Activated CD8-positive, alpha-beta T cell treated with anti-CD3 and anti-CD28 coated beads for 36 hours (primary cell): ENCODE measurements at regions not wholly inside any gene's neighbourhood (a gene's known extent, or its start where the extent isn't known, plus 50 kb on each side); places are given as distances from the start of the nearest gene placed in this dataset.

Source experiments
- ATAC-seq: fragments of 200-7000 bp; cut with Tn5 transposase; one replicate; pipeline ENCODE4 v1.10.0; 2021; ENCODE audit warnings: mild to moderate bottlenecking, moderate library complexity
- CTCF ChIA-PET: fragments of 350-600 bp; sonication (Branson Sonifier 250); formaldehyde crosslinking; loops from one replicate; lab custom pipeline; 2021; ENCODE audit warnings: antibody characterized with exemption; lab: Charles Lee
- POLR2A ChIA-PET: fragments of 350-600 bp; sonication (Branson Sonifier 250); formaldehyde crosslinking; loops from one replicate; lab custom pipeline; 2021; ENCODE audit warnings: antibody characterized with exemption; lab: Charles Lee
- DNase-seq: peaks from one replicate; pipeline ENCODE4 v3.0.0-alpha.2; 2020
- H3K27ac Mint-ChIP-seq: one replicate; pipeline ENCODE4 v1.8.0; 2021; ENCODE audit warnings: mild to moderate bottlenecking, mixed read lengths
- H3K27me3 Mint-ChIP-seq: one replicate; pipeline ENCODE4 v1.8.0; 2021; ENCODE audit warnings: mixed read lengths
- H3K36me3 Mint-ChIP-seq: one replicate; pipeline ENCODE4 v1.8.0; 2021; ENCODE audit warnings: low read depth, mixed read lengths
- H3K4me1 Mint-ChIP-seq: one replicate; pipeline ENCODE4 v1.8.0; 2021; ENCODE audit warnings: low read depth, mixed read lengths
- H3K4me3 Mint-ChIP-seq: one replicate; pipeline ENCODE4 v1.8.0; 2021; ENCODE audit warnings: mild to moderate bottlenecking, moderate library complexity, mixed read lengths
- H3K9me3 Mint-ChIP-seq: one replicate; pipeline ENCODE4 v1.8.0; 2021; ENCODE audit warnings: mixed read lengths
- intact Hi-C: fragments of 100-400 bp; cut with micrococcal nuclease; formaldehyde crosslinking; loops from one replicate; pipeline ENCODE4 v1.10.0; 2022
- TF ChIP-seq, protein P1 (sequence below): fragments of 200-600 bp; IDR thresholded peaks from one replicate; pipeline ENCODE4 v1.8.0; 2022; ENCODE audit warnings: antibody characterized with exemption, mild to moderate bottlenecking

DNA sequence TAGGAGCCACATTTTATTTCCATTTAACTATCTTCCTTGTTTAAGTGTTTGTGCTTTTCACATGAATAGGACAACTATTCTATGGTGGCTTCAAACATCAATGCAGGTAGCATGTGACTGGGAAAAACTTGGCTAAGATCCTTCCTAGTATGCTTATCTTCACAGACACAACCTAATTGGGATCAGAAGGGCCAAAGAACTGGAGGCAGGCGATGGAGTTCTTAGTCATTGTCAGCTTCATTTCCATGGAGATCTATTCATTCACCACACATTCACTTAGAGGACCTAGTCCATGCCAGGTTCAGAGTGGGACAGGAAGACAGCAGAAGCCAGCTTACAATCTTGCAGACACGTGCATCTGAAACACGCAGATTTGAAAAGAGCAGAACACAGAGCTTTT lies 277.5 kb upstream of the PPP2R3A start:
- ChIA-PET POLR2A (interaction anchor here (0.7 kb wide), 1 partner anchor 8 kb away, joined by 3 read pairs; no protein-coding TSS in a partner anchor), CTCF (no interaction called here)
- H3K9me3 Mint-ChIP-seq: peaks cover 3% of the 10 kb centered on the region
- ATAC-seq (no peak), DNase-seq (no peak)
- intact Hi-C loops: no loop called here
- no peak overlapping the region for H3K27ac Mint-ChIP-seq
- H3K27me3 Mint-ChIP-seq: no peaks in the 10 kb centered on the region
- H3K36me3 Mint-ChIP-seq: no peaks in the 10 kb centered on the region
- no peak overlapping the region for H3K4me3 Mint-ChIP-seq
- H3K4me1 Mint-ChIP-seq: no peaks in the 10 kb centered on the region
- TF ChIP-seq, protein P1, sequence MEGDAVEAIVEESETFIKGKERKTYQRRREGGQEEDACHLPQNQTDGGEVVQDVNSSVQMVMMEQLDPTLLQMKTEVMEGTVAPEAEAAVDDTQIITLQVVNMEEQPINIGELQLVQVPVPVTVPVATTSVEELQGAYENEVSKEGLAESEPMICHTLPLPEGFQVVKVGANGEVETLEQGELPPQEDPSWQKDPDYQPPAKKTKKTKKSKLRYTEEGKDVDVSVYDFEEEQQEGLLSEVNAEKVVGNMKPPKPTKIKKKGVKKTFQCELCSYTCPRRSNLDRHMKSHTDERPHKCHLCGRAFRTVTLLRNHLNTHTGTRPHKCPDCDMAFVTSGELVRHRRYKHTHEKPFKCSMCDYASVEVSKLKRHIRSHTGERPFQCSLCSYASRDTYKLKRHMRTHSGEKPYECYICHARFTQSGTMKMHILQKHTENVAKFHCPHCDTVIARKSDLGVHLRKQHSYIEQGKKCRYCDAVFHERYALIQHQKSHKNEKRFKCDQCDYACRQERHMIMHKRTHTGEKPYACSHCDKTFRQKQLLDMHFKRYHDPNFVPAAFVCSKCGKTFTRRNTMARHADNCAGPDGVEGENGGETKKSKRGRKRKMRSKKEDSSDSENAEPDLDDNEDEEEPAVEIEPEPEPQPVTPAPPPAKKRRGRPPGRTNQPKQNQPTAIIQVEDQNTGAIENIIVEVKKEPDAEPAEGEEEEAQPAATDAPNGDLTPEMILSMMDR: no peak

DNA sequence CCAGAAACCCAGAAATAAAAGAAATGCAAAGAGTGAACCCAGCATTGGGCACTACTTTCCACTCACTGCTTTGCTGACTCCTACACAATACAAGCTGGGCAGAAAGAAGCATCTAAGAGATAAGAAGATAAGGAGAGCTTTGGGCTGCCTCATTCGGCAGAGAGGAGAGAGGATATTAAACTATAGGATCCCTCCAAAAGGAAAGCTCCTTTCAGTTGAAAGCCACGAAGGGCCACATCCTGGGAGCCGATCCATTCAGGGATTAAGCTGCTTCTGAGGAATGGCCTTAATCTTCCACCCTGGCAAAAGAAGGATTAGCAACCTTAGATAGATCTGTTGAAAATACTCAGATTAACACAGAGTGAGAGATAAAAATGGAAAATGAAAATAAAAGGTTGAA lies 274.9 kb upstream of the PPP2R3A start:
- TF ChIP-seq, protein P1: no peak
- no peaks in the 10 kb centered on the region for H3K36me3 Mint-ChIP-seq
- H3K27ac Mint-ChIP-seq: no peak overlapping the region
- POLR2A ChIA-PET: no interaction called here
- H3K4me1 Mint-ChIP-seq: no peaks in the 10 kb centered on the region
- no peaks in the 10 kb centered on the region for H3K27me3 Mint-ChIP-seq
- no peaks in the 10 kb centered on the region for H3K9me3 Mint-ChIP-seq
- CTCF ChIA-PET: no interaction called here
- intact Hi-C loops: no loop called here
- no peak overlapping the region for H3K4me3 Mint-ChIP-seq
- ATAC-seq: no peak
- no peak for DNase-seq

DNA sequence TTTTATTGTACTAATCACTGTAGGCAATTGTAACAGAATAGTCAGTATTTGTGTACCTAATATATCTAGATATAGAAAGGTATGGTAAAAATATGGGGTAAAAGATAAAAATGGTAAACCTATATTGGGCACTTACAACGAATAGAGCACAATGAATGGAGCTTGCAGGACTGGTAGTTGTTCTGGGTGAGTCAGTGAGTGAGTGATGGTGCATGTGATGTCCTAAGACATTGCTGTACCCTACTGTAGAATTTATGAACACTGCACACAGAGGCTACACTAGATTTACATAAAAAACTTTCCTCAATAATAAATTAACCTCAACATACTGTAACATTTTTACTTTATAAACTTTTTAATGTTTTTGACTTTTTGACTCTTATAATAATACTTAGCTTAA lies 274.3 kb upstream of the PPP2R3A start:
- H3K27ac Mint-ChIP-seq: no peak overlapping the region
- TF ChIP-seq, protein P1: no peak
- intact Hi-C loops: no loop called here
- no peaks in the 10 kb centered on the region for H3K27me3 Mint-ChIP-seq
- no peak for DNase-seq
- H3K4me1 Mint-ChIP-seq: no peaks in the 10 kb centered on the region
- ATAC-seq: no peak
- CTCF ChIA-PET: no interaction called here
- no peaks in the 10 kb centered on the region for H3K36me3 Mint-ChIP-seq
- POLR2A ChIA-PET: no interaction called here
- H3K4me3 Mint-ChIP-seq: no peak overlapping the region
- H3K9me3 Mint-ChIP-seq: no peaks in the 10 kb centered on the region

DNA sequence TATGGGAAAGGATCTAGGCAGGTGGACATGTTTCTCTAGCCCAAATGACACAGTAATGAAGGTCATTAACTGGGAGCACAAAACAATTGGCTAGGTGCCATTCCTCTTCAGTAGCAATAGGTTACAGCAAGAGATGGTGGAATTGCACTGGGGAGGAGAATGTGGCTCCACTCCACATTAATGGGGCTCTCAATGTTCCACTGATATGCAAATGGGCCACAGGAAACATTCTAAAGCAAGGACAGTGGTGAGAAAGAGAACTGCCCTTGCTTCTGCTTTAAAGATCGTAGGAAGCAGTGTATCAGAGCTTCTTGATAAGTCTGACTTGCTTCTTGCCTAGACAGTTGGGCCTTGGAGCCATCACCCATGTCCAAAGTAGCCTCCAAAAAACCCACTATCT lies 271.4 kb upstream of the PPP2R3A start:
- Mint-ChIP-seq H3K4me3 (no peak overlapping the region), H3K4me1 (no peaks in the 10 kb centered on the region), H3K9me3 (no peaks in the 10 kb centered on the region), H3K27me3 (no peaks in the 10 kb centered on the region), H3K36me3 (no peaks in the 10 kb centered on the region), H3K27ac (no peak overlapping the region)
- ChIA-PET POLR2A (no interaction called here), CTCF (no interaction called here)
- no peak for ATAC-seq
- intact Hi-C loops: no loop called here
- DNase-seq: no peak
- TF ChIP-seq, protein P1: no peak

DNA sequence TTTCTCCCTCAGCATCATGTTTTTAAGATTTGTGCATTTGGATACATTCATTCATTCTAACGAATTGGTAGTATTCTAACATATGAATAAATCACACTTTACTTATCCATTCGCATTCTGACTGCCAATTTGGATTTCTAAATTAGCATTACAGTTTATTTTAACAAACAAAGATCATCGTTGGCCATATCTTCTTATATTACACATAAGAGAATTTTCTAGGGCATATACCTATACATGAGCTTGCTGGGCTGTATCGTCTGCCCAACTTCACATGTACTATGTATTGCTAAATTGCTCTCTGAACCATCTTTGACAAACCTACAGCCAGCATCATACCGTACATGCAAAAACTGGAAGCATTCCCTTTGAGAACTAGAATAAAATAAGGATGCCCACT lies 265.8 kb upstream of the PPP2R3A start:
- CTCF ChIA-PET: no interaction called here
- Mint-ChIP-seq H3K36me3 (no peaks in the 10 kb centered on the region), H3K4me1 (no peaks in the 10 kb centered on the region), H3K4me3 (no peak overlapping the region), H3K9me3 (no peaks in the 10 kb centered on the region), H3K27ac (no peak overlapping the region), H3K27me3 (no peaks in the 10 kb centered on the region)
- TF ChIP-seq, protein P1: no peak
- intact Hi-C loops: no loop called here
- POLR2A ChIA-PET: no interaction called here
- no peak for ATAC-seq
- DNase-seq: no peak
